Astrocyte of the hippocampus (primary cell): ENCODE measurements at regions not wholly inside any gene's neighbourhood (a gene's known extent, or its start where the extent isn't known, plus 50 kb on each side); places are given as distances from the start of the nearest gene placed in this dataset.

ENCODE experiments used
- DNase-seq: peaks from one replicate; pipeline ENCODE4 v3.0.0; 2011; ENCODE audit warnings: low read depth, low spot score

- DNase-seq: peak; percentile 58
Measured at GRCh38 chr17:69947027-69947759, 127.8 kb upstream of the KCNJ16 start.

GRCh38 chr17:69948406-69948805, 126.6 kb upstream of the KCNJ16 start:
- DNase-seq: no peak

- no peak for DNase-seq
Measured at GRCh38 chr17:69949496-69949895, 125.5 kb upstream of the KCNJ16 start.

- no peak for DNase-seq
Measured at GRCh38 chr17:69949973-69950695, 124.9 kb upstream of the KCNJ16 start.

- DNase-seq: no peak
Measured at GRCh38 chr17:69950701-69951418, 124.2 kb upstream of the KCNJ16 start.

GRCh38 chr17:69954241-69954925, 120.6 kb upstream of the KCNJ16 start:
- no peak for DNase-seq

GRCh38 chr17:69958063-69958462, 117.0 kb upstream of the KCNJ16 start:
- DNase-seq: no peak

GRCh38 chr17:69959283-69959682, 115.7 kb upstream of the KCNJ16 start:
- DNase-seq: no peak

GRCh38 chr17:69960755-69961154, 114.3 kb upstream of the KCNJ16 start:
- DNase-seq: no peak

- DNase-seq: no peak
Measured at GRCh38 chr17:69961501-69962145, 113.4 kb upstream of the KCNJ16 start.

- no peak for DNase-seq
Measured at GRCh38 chr17:69962436-69962995, 112.5 kb upstream of the KCNJ16 start.

GRCh38 chr17:69967910-69968411, 107.1 kb upstream of the KCNJ16 start:
- peak; percentile 98 for DNase-seq

- DNase-seq: peak; percentile 28
Measured at GRCh38 chr17:69969897-69970296, 105.1 kb upstream of the KCNJ16 start.

GRCh38 chr17:69972251-69972650, 102.8 kb upstream of the KCNJ16 start:
- no peak for DNase-seq

- no peak for DNase-seq
Measured at GRCh38 chr17:69975808-69976207, 99.2 kb upstream of the KCNJ16 start.

GRCh38 chr17:69978056-69978646, 96.9 kb upstream of the KCNJ16 start:
- no peak for DNase-seq

- DNase-seq: no peak
Measured at GRCh38 chr17:69981441-69981840, 93.6 kb upstream of the KCNJ16 start.

- no peak for DNase-seq
Measured at GRCh38 chr17:69995476-69995875, 79.5 kb upstream of the KCNJ16 start.

- DNase-seq: no peak
Measured at GRCh38 chr17:69997332-69997731, 77.7 kb upstream of the KCNJ16 start.

- DNase-seq: no peak
Measured at GRCh38 chr17:69999253-69999652, 75.8 kb upstream of the KCNJ16 start.

- no peak for DNase-seq
Measured at GRCh38 chr17:70006159-70006558, 68.9 kb upstream of the KCNJ16 start.
